ENCODE measurements at regions not wholly inside any gene's neighbourhood (a gene's known extent, or its start where the extent isn't known, plus 50 kb on each side); places are given as distances from the start of the nearest gene placed in this dataset.
"Not testable (repeated sequence)": the region's sequence is repeated elsewhere in the genome, so short reads cannot be mapped to it uniquely, and the experiment has no call there.

DNA sequence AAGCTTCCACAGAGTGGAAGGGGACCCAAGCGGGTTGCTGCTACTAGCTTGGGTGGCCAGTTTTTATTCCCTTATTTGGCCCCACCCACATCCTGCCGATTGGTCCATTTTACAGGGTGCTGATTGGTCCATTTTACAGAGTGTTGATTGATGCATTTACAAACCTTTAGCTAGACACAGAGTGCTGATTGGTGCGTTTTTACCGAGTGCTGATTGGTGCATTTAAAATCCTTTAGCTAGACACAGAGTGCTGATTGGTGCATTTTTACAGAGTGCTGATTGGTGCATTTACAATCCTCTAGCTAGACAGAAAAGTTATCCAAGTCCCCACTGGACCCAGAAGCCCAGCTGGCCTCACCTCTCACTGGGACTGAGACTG is 187.0 kb upstream of the KCNMB2 start:
- not testable (repeated sequence) for TF ChIP-seq POLR2AphosphoS5 (IDR thresholded peaks at IDR 0.05; ENCODE audit: borderline replicate concordance, low read depth, low read length); EZH2 (IDR thresholded peaks at IDR 0.05)

Measured in SK-N-MC (cell line).